Activated T-cell treated with anti-CD3 and anti-CD28 coated beads, Interleukin-2, amount 50 U/mL, for 48 hours (primary cell): ENCODE measurements at regions not wholly inside any gene's neighbourhood (a gene's known extent, or its start where the extent isn't known, plus 50 kb on each side); places are given as distances from the start of the nearest gene placed in this dataset.
"Not testable (repeated sequence)": the region's sequence is repeated elsewhere in the genome, so short reads cannot be mapped to it uniquely, and the experiment has no call there.

Source experiments
- DNase-seq, 2 experiments: peaks; one replicate each; pipeline ENCODE4 v3.0.0-alpha.2; 2020

DNA sequence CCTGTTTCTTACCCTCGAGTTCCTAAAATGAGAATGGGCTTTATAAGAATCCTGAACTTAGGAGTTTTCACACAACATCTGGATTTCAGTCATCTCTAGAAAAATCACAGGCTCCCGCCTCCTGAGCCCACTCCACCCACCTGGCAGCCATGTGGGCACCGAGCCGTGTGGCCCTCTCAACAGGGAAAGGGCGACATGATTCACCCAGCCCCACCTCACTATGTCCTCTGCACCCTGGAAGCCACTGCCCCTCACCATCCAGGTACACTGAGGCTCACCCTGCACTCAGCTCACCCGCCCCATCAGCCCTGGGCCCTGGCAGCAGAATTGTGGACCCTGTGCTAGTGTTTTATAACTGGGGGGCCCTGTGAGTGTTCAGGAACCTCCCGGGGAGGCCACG is 101.5 kb downstream of the SHANK2 start:
- DNase-seq = no peak

DNA sequence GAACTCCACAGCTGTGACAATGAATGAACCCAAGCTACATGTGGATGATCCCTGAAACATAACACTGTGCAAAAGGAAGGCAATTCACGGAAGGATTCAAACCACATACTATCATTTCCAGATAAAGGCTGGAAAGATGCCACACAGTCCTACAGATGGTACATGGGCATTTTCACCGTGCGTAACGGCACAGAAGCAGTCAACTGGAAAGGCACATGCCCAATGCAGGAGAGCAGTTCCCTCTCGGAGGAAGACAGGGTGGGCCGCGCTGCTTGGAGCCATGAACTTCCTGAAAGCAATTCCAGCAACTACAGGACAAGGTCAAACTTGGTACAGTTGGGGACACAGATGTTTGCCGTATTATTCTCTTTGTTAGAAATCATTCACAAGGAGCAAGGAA is 103.7 kb downstream of the SHANK2 start:
- no peak for DNase-seq

DNA sequence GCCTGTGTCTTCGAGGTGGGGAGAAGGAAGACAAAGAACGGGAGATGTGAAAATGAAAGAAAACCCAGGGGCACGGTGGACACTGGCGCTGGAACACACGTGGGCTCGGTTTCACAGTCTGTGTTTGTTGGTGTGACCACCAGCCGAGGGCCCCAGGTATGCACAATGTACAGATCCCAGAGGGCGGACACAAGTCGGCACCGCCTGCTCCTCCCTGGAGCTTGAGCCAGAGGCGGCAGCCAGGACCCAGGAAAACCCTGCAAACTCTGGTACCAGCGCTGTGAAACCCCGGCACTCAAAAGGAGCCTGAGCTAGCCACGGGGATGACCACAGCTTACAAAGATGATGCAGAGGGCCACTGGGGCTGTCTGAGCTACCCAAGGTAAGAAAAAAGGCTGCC is 105.0 kb downstream of the SHANK2 start:
- no peak for DNase-seq

DNA sequence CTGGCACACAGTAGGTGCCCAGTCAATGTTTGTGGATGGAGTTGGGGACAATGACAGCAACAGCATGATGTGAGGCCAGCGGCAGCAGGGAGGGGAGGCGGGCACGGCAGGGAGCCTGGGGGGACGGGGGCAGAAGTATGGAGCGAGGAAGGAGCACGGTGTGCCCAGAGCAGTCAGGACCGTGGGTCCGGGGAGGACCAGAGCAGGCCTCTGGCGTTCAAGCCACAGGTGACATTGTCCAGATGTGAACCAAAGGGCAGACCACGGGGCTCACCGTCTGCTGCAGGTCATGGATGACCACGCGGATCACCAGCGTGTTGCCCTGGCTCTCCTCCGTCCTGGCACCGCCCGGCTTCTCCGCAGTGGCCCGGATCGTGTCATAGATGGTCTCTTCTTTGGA is 105.5 kb downstream of the SHANK2 start:
- DNase-seq = no peak

DNA sequence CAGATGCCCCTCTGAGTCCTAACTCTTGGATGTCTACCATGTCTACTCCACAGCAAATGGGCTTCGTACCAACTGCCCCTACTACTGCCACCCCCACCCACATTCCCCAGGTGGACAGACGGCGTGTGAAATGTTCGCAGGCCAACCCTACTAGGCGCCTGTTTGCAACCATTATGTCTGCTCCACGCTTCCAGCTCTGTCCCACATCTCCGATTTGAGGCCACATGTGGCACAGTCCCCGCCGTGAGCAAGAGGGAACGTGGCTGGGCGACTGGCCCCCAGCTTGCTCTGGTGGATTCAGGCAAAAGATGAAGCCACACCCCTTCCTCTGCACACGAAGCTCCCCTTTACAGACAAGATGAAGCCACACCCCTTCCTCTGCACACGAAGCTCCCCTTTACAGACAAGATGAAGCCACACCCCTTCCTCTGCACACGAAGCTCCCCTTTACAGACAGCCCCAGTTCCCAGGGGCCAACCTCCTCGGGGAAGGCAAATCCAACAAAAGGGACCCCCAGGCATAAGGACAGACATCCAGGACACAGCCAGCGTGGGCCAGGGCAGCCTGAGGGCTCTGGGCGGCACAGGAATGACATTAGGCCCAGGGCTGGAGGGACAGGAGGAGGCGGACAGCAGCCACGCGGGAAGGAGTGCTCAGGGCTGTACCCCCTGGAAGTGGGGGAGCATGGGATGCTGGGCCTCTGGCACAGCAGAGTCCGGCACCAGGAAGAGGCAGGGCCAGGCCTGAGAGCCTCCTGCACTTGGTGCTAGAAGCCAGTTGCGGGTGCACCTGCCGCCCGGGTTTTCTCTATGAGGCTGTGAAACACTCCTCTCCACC is 106.2 kb downstream of the SHANK2 start:
- no peak for DNase-seq

DNA sequence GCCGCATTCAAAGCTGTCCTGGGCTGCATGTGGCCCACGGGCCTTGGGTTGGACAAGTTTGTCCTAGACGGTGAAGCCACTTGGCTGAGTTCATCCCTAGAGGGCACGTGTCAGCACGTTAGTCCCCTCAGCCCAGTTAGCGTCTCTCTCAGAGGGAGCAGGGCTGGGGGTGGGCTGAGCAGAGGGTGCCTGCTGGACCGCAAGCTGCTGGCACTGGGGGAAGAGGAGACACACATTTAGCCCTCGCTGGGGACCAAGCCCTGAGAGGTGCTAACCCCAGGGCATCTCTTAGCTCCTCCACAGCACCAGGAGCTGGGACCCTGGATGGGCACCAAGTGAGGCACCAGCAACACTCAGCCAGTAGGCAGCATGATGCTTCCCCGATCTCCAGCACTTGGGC is 107.0 kb downstream of the SHANK2 start:
- DNase-seq = no peak

DNA sequence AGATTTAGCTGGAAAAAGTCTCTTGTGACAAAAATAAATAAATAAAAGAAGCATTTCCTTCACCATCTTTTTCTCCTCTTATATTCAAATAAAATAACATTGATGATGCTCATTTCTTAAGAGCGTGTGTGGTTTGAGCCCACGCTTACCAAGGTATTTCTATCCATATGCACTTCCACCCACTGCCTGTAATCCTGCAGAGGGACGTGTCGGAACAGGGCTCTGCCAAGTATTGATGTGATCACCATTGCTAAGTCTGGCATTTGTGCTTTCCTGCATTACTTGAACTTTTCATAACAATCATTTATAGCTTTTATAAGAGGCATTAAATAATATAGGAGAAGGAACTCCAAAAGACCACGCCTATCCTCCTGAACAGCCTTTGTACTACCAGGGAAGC is 107.6 kb downstream of the SHANK2 start:
- DNase-seq = no peak

DNA sequence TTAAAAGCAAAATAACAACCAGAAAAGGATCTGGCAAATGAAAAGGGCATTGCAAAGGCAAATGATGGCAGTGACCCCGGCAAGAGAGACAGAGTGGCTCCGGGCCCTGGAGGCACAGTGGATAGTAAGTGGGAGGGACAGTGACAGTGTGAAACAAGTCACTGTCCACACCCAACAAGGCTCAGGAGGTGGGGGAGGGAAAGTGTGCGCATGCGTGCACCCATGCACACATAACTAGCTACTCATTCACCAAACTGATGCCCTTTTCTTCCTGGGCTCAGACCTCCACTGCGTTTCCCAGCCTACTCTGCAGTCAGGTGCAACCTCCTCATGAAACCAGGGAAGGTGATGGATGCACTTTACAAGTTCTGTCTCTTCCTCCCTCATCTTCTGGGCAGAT is 108.4 kb downstream of the SHANK2 start:
- no peak for DNase-seq

- no peak for DNase-seq
Observed at GRCh38 chr11:71140206-71140919, 112.0 kb downstream of the SHANK2 start.

DNA sequence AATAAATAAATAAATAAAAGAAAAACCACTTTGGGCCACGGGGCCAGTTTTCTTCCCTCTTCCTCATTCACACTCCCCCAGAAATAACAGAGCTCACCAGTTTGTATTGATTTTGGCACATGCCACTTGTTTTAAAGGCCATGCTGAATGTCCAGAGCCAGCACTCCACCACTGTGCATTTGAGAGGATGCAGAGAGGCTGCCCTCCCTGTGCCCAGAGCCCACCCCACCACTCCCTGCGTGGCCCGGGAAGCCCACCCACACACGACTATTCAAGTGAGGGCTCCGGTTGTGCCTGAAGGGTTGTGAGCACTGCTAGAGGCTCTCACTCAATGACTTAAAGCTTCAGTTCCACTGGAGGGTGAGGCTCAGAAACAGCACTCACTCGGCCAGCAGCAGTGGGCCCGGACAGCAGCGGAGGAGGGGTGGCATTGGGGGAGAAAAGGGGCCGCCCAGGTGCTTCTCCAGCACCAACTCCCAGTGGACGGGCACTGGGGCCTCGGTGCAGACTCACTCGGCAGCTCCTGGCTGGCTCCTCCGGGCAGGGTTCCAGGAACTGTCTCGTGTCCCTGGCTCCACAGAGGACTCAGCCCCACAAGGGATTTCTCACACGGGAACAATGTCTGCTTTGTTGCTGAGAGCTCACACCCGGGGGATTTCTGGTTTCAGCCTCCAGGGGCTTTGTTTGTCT is 112.7 kb downstream of the SHANK2 start:
- DNase-seq = no peak

GRCh38 chr11:71138737-71139425 is 113.5 kb downstream of the SHANK2 start:
- DNase-seq = no peak

DNA sequence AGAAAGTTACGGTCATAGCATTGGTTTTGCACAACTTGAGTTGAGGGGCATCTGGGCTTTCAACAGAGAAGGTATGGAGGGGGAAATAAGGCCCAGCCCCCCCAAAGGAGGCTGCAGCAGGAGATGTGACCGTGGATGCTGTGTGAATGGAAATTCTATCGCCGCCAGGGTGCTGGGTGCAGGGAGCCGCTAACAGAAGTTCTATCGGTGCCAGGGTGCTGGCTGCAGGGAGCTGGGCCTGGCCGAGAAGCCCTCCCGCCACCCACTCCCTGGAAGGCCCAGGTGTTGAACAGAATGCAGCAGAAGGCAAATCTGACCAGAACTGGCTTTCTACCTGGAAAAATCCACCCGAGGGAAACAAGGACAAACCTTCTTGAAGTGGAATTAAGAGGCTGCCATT is 115.0 kb downstream of the SHANK2 start:
- no peak for DNase-seq

- no peak for DNase-seq
Observed at GRCh38 chr11:71136095-71136845, 116.1 kb downstream of the SHANK2 start.

GRCh38 chr11:71135112-71135511 is 117.3 kb downstream of the SHANK2 start:
- no peak for DNase-seq

DNA sequence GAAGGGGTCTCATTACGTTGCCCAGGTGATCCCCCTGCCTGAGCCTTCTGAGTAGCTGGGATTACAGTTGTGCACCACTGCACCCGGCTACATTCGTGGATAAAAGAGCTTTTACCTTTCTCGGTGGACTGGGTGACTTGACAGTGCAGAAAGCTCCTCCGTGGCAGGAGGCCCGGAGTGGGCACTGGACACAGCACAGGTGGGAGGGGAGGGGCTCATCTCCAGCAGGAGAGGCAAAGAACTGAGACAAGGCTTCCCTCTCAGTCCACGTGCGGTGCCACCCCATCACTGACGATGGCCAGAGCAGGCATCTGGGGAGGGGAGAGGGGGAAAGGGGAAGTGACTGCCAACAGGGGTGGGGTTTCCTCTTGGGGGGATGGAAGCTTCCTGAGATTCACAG is 118.4 kb downstream of the SHANK2 start:
- DNase-seq = no peak

DNA sequence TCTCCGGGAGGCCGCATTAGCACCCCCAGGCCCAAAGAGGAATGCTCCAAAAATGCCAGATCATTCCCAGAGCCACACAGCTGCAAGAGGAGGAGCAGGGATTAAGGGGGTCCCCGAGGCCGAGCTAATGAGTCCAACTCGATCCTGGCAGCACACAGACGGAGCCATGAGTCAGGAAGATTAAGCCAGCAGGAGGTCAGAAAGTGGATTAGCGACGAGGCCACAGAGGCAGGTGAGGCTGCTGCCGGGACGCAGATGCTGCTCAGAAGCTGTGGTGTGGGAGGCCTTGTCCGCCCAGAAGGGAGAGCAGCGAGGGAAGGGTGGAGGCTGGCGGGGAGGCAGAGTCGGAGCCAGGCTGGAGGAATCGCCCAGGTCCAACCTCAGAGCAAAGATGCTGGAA is 120.5 kb downstream of the SHANK2 start:
- DNase-seq = no peak

- no peak for DNase-seq
Observed at GRCh38 chr11:71130106-71130505, 122.3 kb downstream of the SHANK2 start.

DNA sequence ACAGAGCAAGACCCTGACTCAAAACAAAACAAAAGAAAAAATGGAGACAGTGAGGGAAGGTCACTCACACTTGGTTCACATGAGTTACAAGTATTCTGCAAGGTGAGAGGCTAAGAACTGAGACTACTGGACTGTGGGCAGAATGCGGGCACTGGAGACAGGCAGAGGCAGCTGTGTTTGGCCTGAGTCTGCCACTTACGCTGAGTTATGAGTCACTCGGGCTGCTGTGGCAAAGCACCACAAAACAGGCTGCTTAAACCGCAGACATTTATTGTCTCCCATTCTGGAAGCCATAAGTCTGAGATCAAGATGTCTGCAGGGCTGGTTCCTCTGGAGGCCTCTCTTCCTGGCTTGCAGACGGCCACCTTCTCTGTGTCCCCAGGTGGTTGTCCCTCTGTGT is 122.8 kb downstream of the SHANK2 start:
- DNase-seq = no peak

GRCh38 chr11:71127806-71128205 is 124.6 kb downstream of the SHANK2 start:
- DNase-seq = no peak

- DNase-seq = not testable (repeated sequence)
Observed at GRCh38 chr11:71126401-71126800, 126.0 kb downstream of the SHANK2 start.

GRCh38 chr11:71125150-71125549 is 127.2 kb downstream of the SHANK2 start:
- DNase-seq = no peak

- no peak for DNase-seq
Observed at GRCh38 chr11:71124127-71124526, 128.2 kb downstream of the SHANK2 start.
